ENCODE measurements at regions not wholly inside any gene's neighbourhood (a gene's known extent, or its start where the extent isn't known, plus 50 kb on each side); places are given as distances from the start of the nearest gene placed in this dataset.

DNA sequence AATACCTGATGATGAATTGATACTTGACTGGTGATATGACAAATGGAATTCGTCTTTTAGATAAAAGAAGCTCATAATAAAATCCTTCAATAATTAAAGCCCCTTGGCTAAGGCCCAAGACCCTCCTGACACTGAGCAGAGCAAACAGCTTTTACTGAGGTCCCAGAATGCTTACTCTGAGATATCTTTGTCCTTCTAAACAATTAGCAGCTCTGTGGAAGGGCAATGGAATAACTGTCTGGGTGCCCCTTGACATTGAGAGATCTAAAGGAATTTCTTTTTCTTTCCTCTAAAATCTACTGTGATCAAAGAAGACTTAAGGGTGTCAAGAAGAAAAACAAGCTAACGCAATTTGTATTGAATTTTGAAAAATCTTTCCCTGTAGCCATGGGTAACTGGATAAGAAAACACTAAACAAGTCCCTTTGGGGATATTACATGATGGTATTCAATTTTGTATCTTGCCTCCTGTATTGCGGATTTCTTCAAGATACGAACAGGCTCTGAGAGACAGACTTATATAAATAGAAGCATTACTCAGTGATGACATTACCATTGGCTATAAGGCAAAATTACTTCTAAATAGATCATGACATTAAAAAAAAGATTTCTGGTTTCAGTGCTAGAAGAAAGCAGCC, 128.8 kb downstream of the MREG start:
- BruUV-seq (replicated peaks): no TSS peak
- no peaks in the 10 kb centered on the region for H4K20me1 ChIP-seq (ENCODE audit: insufficient read depth, low read length)
- 89% methylated on average over 4 of the region's 4 CpGs for WGBS (ENCODE audit: low lambda C conversion rate)
- TF ChIP-seq ZNF605 (CRISPR knock-in tag; IDR thresholded peaks at IDR 0.05): no peak
- TF ChIP-seq KLF9 (CRISPR knock-in tag; IDR thresholded peaks at IDR 0.05; ENCODE audit: low read depth): no peak
- no peak for TF ChIP-seq DRAP1 (CRISPR knock-in tag; IDR thresholded peaks at IDR 0.05)
- no peak for TF ChIP-seq TBX2 (CRISPR knock-in tag; IDR thresholded peaks at IDR 0.05; ENCODE audit: borderline replicate concordance)
- no peak for TF ChIP-seq JARID2 (CRISPR knock-in tag; IDR thresholded peaks at IDR 0.05; ENCODE audit: insufficient replicate concordance)
- no peak for TF ChIP-seq CTCF (CRISPR knock-in tag; IDR thresholded peaks at IDR 0.05)
- no peak for TF ChIP-seq REXO4 (CRISPR knock-in tag; IDR thresholded peaks at IDR 0.05; ENCODE audit: borderline replicate concordance)
- TF ChIP-seq MXD4 (CRISPR knock-in tag; IDR thresholded peaks at IDR 0.05): no peak
- no peak for TF ChIP-seq ZNF552 (CRISPR knock-in tag; IDR thresholded peaks at IDR 0.05; ENCODE audit: borderline replicate concordance)
- no peak for TF ChIP-seq ZBTB7B (CRISPR knock-in tag; IDR thresholded peaks at IDR 0.05)
- no peak for TF ChIP-seq NCOA1 (CRISPR knock-in tag; IDR thresholded peaks at IDR 0.05)
- no peak for TF ChIP-seq PHF5A (CRISPR knock-in tag; IDR thresholded peaks at IDR 0.05; ENCODE audit: low read depth, unreplicated experiment)
- no peak for TF ChIP-seq HOXA3 (CRISPR knock-in tag; IDR thresholded peaks at IDR 0.05)
- TF ChIP-seq ATF5 (CRISPR knock-in tag; IDR thresholded peaks at IDR 0.05; ENCODE audit: low read depth): no peak
- no peak for TF ChIP-seq IKZF5 (CRISPR knock-in tag; IDR thresholded peaks at IDR 0.05)
- TF ChIP-seq ZNF225 (CRISPR knock-in tag; IDR thresholded peaks at IDR 0.05): no peak
- TF ChIP-seq ZNF850 (CRISPR knock-in tag; conservative IDR thresholded peaks at IDR 0.05): no peak
- no peak for TF ChIP-seq ZFP82 (CRISPR knock-in tag; IDR thresholded peaks at IDR 0.05; ENCODE audit: borderline replicate concordance)
- TF ChIP-seq, protein P1, sequence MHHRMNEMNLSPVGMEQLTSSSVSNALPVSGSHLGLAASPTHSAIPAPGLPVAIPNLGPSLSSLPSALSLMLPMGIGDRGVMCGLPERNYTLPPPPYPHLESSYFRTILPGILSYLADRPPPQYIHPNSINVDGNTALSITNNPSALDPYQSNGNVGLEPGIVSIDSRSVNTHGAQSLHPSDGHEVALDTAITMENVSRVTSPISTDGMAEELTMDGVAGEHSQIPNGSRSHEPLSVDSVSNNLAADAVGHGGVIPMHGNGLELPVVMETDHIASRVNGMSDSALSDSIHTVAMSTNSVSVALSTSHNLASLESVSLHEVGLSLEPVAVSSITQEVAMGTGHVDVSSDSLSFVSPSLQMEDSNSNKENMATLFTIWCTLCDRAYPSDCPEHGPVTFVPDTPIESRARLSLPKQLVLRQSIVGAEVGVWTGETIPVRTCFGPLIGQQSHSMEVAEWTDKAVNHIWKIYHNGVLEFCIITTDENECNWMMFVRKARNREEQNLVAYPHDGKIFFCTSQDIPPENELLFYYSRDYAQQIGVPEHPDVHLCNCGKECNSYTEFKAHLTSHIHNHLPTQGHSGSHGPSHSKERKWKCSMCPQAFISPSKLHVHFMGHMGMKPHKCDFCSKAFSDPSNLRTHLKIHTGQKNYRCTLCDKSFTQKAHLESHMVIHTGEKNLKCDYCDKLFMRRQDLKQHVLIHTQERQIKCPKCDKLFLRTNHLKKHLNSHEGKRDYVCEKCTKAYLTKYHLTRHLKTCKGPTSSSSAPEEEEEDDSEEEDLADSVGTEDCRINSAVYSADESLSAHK (CRISPR knock-in tag; IDR thresholded peaks at IDR 0.05; ENCODE audit: borderline replicate concordance): no peak
- TF ChIP-seq ADNP (CRISPR knock-in tag; IDR thresholded peaks at IDR 0.05): no peak
- H2AFZ ChIP-seq (ENCODE audit: low read length): no peak overlapping the region
- H3K36me3 ChIP-seq (replicated peaks in 1 of 2; ENCODE audit: control insufficient read depth in 1 of 2, insufficient read depth in 2 of 2, low read length in 2 of 2): no peaks in the 10 kb centered on the region
- ChIA-PET POLR2A (no interaction called here), CTCF (ENCODE audit: low intra/inter-chr PET ratio, low total read pairs) (no interaction called here)
- H3K27ac ChIP-seq (ENCODE audit: extremely low read length, insufficient read depth, low read length): no peak overlapping the region
- H3K4me2 ChIP-seq (ENCODE audit: low read depth, low read length): no peak overlapping the region
- in situ Hi-C loops (cut with HindIII; ENCODE audit: extremely low pct_ligation_motif_present, low pct_unique_long_range_greater_than_20kb): no loop called here
- H3K9ac ChIP-seq (ENCODE audit: insufficient read depth, low read depth, low read length): no peak overlapping the region
- no peak for DNase-seq (ENCODE audit: low spot score)
- H3K9me3 ChIP-seq (ENCODE audit: low read length): no peaks in the 10 kb centered on the region
- FAIRE-seq: no peak
- no peak overlapping the region for H3K4me3 ChIP-seq (replicated peaks in 1 of 3; ENCODE audit: insufficient read depth in 1 of 3, low read depth in 2 of 3, low read length in 3 of 3)
- H3K4me1 ChIP-seq (ENCODE audit: insufficient read depth, low read length): peaks cover 35% of the 10 kb centered on the region
- no peak for ATAC-seq
- no peaks in the 10 kb centered on the region for H3K27me3 ChIP-seq (ENCODE audit: control insufficient read depth in 1 of 2, insufficient read depth in 2 of 2, low read length in 2 of 2)
- H3K79me2 ChIP-seq (ENCODE audit: insufficient read depth, low read length): no peaks in the 10 kb centered on the region
- intact Hi-C loops (cut with micrococcal nuclease; ENCODE audit: unreplicated experiment): no loop called here

Data from HepG2 (cell line).